ENCODE measurements at regions not wholly inside any gene's neighbourhood (a gene's known extent, or its start where the extent isn't known, plus 50 kb on each side); places are given as distances from the start of the nearest gene placed in this dataset.

DNA sequence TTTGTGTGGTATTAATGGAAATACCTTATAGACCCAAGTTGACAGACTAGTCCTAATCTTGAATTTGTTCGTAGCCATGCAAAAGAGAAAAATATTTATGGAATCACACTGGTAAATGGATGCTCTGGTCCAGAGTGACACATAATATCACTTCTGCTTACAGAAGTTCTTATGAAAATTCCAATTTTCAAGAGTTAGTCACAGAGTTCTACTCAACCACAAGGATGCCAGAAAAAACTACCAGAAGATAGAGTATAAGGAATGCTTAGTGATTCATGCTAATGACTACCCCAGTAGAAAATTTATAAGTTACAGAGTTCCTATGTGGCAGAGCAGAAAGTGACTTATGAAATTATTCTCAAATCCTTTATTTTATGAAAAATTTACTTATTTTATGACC lies 1384.8 kb downstream of the FAM133A start:
- Histone ChIP-seq H3K79me1 (ENCODE audit: low read depth, low read length) (no peaks in the 10 kb centered on the region), H2BK15ac (ENCODE audit: low read length) (no peak overlapping the region), H4K91ac (replicated peaks; ENCODE audit: insufficient read length, low read length) (no peak overlapping the region), H3K23me2 (ENCODE audit: low read depth, low read length) (no peaks in the 10 kb centered on the region), H2AK5ac (ENCODE audit: low read depth, low read length) (no peak overlapping the region), H3K4me3 (ENCODE audit: extremely low read depth in 1 of 4, insufficient read depth in 2 of 4, low read depth in 3 of 4, low read length in 4 of 4) (no peak overlapping the region), H3K56ac (replicated peaks; ENCODE audit: insufficient read length, low read depth, low read length) (no peak overlapping the region), H3K27ac (ENCODE audit: low read depth, low read length) (no peak overlapping the region), H4K20me1 (replicated peaks in 1 of 2; ENCODE audit: control insufficient read depth in 1 of 2, insufficient read depth in 2 of 2, low read length in 2 of 2) (no peaks in the 10 kb centered on the region), H2BK12ac (ENCODE audit: low read depth, low read length) (no peak overlapping the region), H4K8ac (ENCODE audit: extremely low read depth, insufficient read depth, low read length) (no peak overlapping the region), H3K4ac (replicated peaks; ENCODE audit: insufficient read length, low read depth, low read length) (no peak overlapping the region), H3K27me3 (replicated peaks in 1 of 4; ENCODE audit: control insufficient read depth in 3 of 4, extremely low read depth in 1 of 4, insufficient read depth in 3 of 4, low read length in 3 of 4) (no peaks in the 10 kb centered on the region), H3K9me3 (ENCODE audit: insufficient read depth in 2 of 2, low read depth in 1 of 2, low read length in 1 of 2) (no peaks in the 10 kb centered on the region), H2AFZ (ENCODE audit: low read length) (no peak overlapping the region), H3K79me2 (ENCODE audit: control insufficient read depth in 1 of 2, insufficient read depth in 2 of 2, low read length in 2 of 2) (no peaks in the 10 kb centered on the region), H2BK5ac (ENCODE audit: low read depth, low read length) (no peak overlapping the region), H3K14ac (ENCODE audit: insufficient read length) (no peak overlapping the region), H3K4me1 (replicated peaks in 1 of 4; ENCODE audit: control insufficient read depth in 3 of 4, insufficient read depth in 4 of 4, low read length in 3 of 4) (no peaks in the 10 kb centered on the region), H3K18ac (ENCODE audit: extremely low read depth, low read length) (no peak overlapping the region), H2BK20ac (ENCODE audit: low read length) (no peak overlapping the region), H3K23ac (ENCODE audit: insufficient read length) (no peak overlapping the region), H3K4me2 (ENCODE audit: insufficient read depth in 1 of 2, low read depth in 2 of 2, low read length in 2 of 2) (no peak overlapping the region), H3K9ac (replicated peaks in 1 of 4; ENCODE audit: extremely low read depth in 1 of 4, low read depth in 3 of 4, low read length in 3 of 4) (no peak overlapping the region), H4K5ac (ENCODE audit: insufficient read length, low read depth, low read length) (no peak overlapping the region), H3K36me3 (ENCODE audit: control insufficient read depth in 2 of 4, insufficient read depth in 4 of 4, low read length in 3 of 4) (no peaks in the 10 kb centered on the region), H2BK120ac (replicated peaks; ENCODE audit: low read depth, low read length) (no peak overlapping the region)
- DNase-seq (ENCODE audit: low read depth in 1 of 2, low spot score in 2 of 2) = no peak
- 94% methylated on average over 1 of the region's 1 CpG; no CpG with 5 or more reads in 1 of the 2 experiments for WGBS, 2 experiments (ENCODE audit: extremely low coverage in 1 of 2, insufficient coverage in 1 of 2, insufficient read length in 1 of 2, insufficient replicate concordance in 2 of 2, low coverage in 1 of 2, low lambda C conversion rate in 2 of 2, missing lambda C conversion rate in 1 of 2)
- no peak for FAIRE-seq
- CTCF ChIA-PET (ENCODE audit: partially characterized antibody) = no interaction called here
- POLR2A ChIA-PET (ENCODE audit: partially characterized antibody) = no interaction called here
- TF ChIP-seq SP4 (IDR thresholded peaks at IDR 0.05; ENCODE audit: low read length) = no peak
- TF ChIP-seq FOSL1 (IDR thresholded peaks at IDR 0.05; ENCODE audit: insufficient read depth, low read depth, low read length) = no peak
- TF ChIP-seq, protein P1, sequence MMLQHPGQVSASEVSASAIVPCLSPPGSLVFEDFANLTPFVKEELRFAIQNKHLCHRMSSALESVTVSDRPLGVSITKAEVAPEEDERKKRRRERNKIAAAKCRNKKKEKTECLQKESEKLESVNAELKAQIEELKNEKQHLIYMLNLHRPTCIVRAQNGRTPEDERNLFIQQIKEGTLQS (IDR thresholded peaks at IDR 0.05; ENCODE audit: insufficient read depth, low read depth, low read length) = no peak
- no peak for TF ChIP-seq TEAD4 (IDR thresholded peaks at IDR 0.05; ENCODE audit: low read depth, low read length)
- TF ChIP-seq CHD2 (IDR thresholded peaks at IDR 0.05; ENCODE audit: low read length) = no peak
- TF ChIP-seq, protein P2, sequence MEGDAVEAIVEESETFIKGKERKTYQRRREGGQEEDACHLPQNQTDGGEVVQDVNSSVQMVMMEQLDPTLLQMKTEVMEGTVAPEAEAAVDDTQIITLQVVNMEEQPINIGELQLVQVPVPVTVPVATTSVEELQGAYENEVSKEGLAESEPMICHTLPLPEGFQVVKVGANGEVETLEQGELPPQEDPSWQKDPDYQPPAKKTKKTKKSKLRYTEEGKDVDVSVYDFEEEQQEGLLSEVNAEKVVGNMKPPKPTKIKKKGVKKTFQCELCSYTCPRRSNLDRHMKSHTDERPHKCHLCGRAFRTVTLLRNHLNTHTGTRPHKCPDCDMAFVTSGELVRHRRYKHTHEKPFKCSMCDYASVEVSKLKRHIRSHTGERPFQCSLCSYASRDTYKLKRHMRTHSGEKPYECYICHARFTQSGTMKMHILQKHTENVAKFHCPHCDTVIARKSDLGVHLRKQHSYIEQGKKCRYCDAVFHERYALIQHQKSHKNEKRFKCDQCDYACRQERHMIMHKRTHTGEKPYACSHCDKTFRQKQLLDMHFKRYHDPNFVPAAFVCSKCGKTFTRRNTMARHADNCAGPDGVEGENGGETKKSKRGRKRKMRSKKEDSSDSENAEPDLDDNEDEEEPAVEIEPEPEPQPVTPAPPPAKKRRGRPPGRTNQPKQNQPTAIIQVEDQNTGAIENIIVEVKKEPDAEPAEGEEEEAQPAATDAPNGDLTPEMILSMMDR (IDR thresholded peaks at IDR 0.05; ENCODE audit: control extremely low read depth in 1 of 3, insufficient read depth in 1 of 3, low read depth in 1 of 3, low read length in 3 of 3) = no peak
- no peak for TF ChIP-seq KDM4A (IDR thresholded peaks at IDR 0.05; ENCODE audit: low read depth, low read length, severe bottlenecking)
- no peak for TF ChIP-seq TAF1 (IDR thresholded peaks at IDR 0.05; ENCODE audit: low read depth, low read length)
- no peak for TF ChIP-seq SIN3A (conservative IDR thresholded peaks at IDR 0.05 in 1 of 2, IDR thresholded peaks at IDR 0.05 in 1 of 2; ENCODE audit: low read depth in 1 of 2, low read length in 2 of 2)
- no peak for TF ChIP-seq MAFK (IDR thresholded peaks at IDR 0.05; ENCODE audit: low read depth, low read length)
- no peak for TF ChIP-seq YY1 (IDR thresholded peaks at IDR 0.05; ENCODE audit: low read depth, low read length)
- no peak for TF ChIP-seq JUND (IDR thresholded peaks at IDR 0.05; ENCODE audit: low read length)

All from H1 (cell line).